Neural cell (in vitro differentiated cells): ENCODE measurements at regions not wholly inside any gene's neighbourhood (a gene's known extent, or its start where the extent isn't known, plus 50 kb on each side); places are given as distances from the start of the nearest gene placed in this dataset.

ENCODE experiments used
- CTCF ChIP-seq: fragments of 450-650 bp; IDR thresholded peaks from 2 replicates; pipeline ENCODE4 v1.5.1; 2014; ENCODE audit warnings: antibody characterized with exemption, mild to moderate bottlenecking, moderate library complexity; ENCODE audit not compliant: poor library complexity, severe bottlenecking
- EP300 ChIP-seq: fragments of 450-650 bp; conservative IDR thresholded peaks from 2 replicates; pipeline ENCODE4 v1.6.1; 2014; ENCODE audit warnings: antibody characterized with exemption, mild to moderate bottlenecking, moderate library complexity; ENCODE audit not compliant: poor library complexity, severe bottlenecking
- EZH2 ChIP-seq: fragments of 200-600, 300-800 bp; shearing (Covaris generic), sonication (generic); IDR thresholded peaks from 2 replicates; pipeline ENCODE4 v1.6.1; 2014; ENCODE audit warnings: antibody characterized with exemption, low read length, borderline replicate concordance, mild to moderate bottlenecking; ENCODE audit not compliant: insufficient read depth, poor library complexity, severe bottlenecking
- MXI1 ChIP-seq: fragments of 450-650 bp; conservative IDR thresholded peaks from 2 replicates; pipeline ENCODE4 v1.6.1; 2014; ENCODE audit warnings: antibody characterized with exemption, mild to moderate bottlenecking; ENCODE audit not compliant: poor library complexity, severe bottlenecking
- POLR2AphosphoS5 ChIP-seq: IDR thresholded peaks from 2 replicates; pipeline ENCODE4 v1.6.1; 2012
- SMC3 ChIP-seq: fragments of 450-650 bp; conservative IDR thresholded peaks from 2 replicates; pipeline ENCODE4 v1.6.1; 2014; ENCODE audit warnings: antibody characterized with exemption, mild to moderate bottlenecking, moderate library complexity; ENCODE audit not compliant: poor library complexity
- TAF1 ChIP-seq: IDR thresholded peaks from 2 replicates; pipeline ENCODE4 v1.6.1; 2012; ENCODE audit warnings: low read depth
- TF ChIP-seq, protein P1 (sequence below): IDR thresholded peaks from 2 replicates; pipeline ENCODE4 v1.6.1; 2012; ENCODE audit warnings: borderline replicate concordance

- TF ChIP-seq EZH2 (no peak), CTCF (no peak), EP300 (no peak), POLR2AphosphoS5 (no peak), SMC3 (no peak), MXI1 (no peak), TAF1 (no peak)
- TF ChIP-seq, protein P1, sequence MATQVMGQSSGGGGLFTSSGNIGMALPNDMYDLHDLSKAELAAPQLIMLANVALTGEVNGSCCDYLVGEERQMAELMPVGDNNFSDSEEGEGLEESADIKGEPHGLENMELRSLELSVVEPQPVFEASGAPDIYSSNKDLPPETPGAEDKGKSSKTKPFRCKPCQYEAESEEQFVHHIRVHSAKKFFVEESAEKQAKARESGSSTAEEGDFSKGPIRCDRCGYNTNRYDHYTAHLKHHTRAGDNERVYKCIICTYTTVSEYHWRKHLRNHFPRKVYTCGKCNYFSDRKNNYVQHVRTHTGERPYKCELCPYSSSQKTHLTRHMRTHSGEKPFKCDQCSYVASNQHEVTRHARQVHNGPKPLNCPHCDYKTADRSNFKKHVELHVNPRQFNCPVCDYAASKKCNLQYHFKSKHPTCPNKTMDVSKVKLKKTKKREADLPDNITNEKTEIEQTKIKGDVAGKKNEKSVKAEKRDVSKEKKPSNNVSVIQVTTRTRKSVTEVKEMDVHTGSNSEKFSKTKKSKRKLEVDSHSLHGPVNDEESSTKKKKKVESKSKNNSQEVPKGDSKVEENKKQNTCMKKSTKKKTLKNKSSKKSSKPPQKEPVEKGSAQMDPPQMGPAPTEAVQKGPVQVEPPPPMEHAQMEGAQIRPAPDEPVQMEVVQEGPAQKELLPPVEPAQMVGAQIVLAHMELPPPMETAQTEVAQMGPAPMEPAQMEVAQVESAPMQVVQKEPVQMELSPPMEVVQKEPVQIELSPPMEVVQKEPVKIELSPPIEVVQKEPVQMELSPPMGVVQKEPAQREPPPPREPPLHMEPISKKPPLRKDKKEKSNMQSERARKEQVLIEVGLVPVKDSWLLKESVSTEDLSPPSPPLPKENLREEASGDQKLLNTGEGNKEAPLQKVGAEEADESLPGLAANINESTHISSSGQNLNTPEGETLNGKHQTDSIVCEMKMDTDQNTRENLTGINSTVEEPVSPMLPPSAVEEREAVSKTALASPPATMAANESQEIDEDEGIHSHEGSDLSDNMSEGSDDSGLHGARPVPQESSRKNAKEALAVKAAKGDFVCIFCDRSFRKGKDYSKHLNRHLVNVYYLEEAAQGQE: no peak
These were observed 102.9 kb downstream of the RPS29 start for GRCh38 chr14:49483268-49483667.
